HG03039 (cell line): ENCODE measurements at regions not wholly inside any gene's neighbourhood (a gene's known extent, or its start where the extent isn't known, plus 50 kb on each side); places are given as distances from the start of the nearest gene placed in this dataset.

Source experiments
- ATAC-seq: cut with Tn5 transposase; IDR thresholded peaks from one replicate; pipeline ENCODE4 v1.9.1; 2021; ENCODE audit warnings: mild to moderate bottlenecking, moderate library complexity; ENCODE audit not compliant: unreplicated experiment

DNA sequence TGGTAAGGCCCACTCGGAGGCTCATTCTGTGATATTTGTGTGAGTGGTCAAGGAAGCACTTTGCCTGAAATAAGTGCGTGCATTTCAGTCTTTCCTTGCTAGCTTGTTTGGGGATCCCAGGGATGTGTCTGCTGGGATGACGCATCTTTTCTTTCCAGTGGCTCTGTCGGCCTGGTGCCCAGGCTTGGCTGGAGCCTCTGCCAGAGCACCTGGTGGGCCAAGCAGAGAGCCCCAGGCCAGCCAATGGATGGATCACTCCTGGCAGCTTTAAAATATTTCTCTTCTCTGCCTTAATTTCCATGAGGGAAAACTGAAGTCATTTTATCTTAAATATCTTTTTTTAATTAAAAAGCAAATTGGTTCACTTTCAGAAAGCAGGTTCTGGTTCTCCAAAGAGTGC is 501.8 kb upstream of the HS6ST1 start:
- no peak for ATAC-seq

DNA sequence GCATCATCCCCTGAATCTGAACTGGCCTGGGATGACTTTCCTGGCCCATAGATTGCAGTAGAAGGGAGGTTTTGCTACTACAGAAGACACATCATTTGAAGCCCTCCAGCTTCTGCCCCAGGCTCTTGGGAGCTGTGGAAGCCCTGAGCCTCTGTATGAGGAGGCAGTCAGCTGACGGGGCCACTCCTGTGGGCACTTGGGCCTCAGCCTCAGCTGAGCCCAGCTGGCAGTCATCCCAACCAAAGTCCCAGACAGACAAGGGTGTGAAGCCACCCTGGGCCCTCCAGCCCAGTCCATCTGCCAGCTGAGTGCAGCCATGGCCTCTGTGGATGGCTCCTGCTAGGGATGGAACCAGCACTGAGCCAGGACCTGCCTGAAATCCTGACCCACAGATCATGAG is 502.3 kb upstream of the HS6ST1 start:
- ATAC-seq = no peak

DNA sequence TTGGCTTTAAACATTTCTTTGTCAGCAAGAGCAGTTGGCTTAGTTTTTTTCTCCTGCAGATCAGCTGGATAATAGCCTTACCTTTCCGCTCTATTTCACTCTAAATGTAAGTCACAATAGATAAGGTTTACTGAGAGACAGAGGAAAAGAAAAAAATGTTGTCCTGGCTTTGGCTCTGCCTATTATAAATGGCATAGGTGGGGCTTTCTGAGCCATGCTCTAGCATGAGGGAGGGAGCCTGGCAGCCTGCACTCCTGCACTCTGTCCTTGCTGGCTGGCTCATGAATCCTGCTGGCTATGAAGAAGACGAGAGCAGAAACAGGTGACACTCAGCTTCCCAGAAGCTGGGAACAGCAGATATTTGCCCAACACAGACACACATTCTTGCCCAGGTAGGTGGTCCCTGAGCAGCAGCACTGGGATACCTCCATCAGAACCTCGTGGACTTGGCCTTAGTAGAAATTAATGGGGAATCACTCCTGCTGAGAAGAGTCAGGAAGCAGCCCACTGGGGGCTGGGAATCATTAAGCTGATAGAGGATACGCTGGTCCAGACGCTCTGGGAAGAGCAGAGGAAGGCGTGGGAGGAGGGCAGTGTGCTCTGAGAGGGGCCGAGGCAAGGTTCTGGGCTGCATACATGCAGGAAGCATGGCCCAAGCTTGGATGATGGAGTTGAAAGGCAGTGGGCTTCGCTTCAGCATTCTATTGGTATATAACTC is 514.4 kb upstream of the HS6ST1 start:
- no peak for ATAC-seq

DNA sequence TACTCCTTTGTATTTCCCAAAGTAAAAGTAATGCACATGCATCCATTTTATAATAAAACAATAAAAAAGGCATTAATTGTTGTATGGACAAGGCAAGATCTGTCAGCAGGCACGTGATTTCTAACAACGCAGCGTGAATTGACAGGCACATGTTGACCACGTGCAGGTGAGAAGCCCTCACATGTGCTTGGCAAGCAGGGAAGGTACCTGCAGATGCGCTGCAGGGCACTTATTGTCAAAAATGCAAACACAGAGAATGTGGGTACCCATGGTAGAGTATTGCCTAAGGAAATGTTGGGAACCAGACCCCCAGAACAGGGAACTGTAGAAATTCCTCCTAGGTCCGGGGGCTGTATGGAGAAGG is 515.0 kb upstream of the HS6ST1 start:
- ATAC-seq = no peak

DNA sequence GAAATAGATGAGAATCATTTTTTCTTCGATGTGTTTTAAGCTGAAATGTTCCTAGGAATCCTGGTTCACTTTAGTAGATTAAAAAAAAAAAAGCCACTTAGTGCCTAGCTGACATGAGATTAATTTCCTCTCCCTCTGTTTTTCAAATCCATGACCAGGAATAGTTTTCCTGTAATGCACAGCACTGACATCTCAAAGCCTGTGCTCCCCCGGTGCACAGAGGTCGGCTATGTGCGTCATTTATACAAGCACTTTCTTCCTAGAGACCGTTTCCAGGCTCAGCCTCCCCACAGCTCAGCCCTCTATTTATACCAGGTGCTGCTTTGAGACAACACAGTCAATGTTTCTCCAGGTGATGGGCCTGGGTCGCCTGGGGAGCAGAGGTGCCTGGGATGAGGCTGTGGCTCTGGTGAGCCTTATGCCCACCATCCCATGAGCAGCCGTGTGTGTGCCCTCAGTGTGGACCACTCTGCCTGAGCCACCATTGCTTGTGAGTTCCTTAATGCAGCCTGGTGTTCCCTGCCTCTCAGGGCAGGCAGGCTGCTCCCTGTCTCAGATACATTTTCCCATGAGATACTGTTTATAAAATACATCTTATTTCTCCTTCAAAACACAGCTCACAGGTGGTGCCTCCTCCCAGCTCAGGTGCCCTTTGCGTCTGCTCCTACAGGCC is 515.7 kb upstream of the HS6ST1 start:
- ATAC-seq = no peak

DNA sequence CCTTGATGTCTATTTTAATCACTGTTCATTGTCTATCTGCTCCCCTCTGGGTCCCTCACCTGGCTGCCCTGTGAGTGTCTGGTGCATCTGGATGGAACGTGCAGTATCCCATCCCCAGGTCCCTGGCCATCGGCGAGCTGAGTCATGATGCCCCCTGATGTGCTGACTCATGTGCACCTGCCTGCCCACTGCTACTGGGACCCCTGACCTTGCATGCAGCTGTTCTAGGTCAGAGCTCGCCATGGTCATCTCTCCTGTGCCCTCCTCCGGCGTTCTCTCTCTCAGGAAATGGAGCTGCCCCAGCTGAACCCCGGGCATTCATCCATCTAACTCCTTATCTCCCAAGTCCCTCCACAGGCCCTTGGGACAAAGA is 516.2 kb upstream of the HS6ST1 start:
- no peak for ATAC-seq

DNA sequence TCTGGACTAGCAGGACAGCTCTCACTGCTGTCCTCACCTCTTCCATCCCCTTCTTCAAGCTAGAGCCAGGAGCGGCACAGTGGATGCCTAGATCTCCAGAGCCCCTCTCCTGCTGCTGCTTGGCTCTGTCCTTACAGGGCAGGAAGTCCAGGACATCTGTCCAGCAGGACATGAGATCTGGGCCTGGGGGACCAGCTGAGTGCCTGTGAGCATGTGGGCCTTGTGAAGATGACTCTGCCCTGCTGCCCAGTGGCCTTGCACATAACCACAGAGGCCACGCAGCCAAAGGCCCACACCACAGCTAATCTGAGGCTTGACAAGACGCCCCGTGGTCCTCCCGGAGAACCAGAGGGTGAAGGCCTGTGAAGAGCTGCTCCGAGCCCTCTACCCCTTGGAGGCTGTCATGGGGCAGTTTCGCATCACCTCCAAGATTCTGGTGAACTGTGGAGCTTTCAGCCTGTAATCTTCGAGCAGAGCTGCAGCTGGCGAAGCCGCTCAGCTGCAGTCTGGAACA is 516.7 kb upstream of the HS6ST1 start:
- no peak for ATAC-seq

DNA sequence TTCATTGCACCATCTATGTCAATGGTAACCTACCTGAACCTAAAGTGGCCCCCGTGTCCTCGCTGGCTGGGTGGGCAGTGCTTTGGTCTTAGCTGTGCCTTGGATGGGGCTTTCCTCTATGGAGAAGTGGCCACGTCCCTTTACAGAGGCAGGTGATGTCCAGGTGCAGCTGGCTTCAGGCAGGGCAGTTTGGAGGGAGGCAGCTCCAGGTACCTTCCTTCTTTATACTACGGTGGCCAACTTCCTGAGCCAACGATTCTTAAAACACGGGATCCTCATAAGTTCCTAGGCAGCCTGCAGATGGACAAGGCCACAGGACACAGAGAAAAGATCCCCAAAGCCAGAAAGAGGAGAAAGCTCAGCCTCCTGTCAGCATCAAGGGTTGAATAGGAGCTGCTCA is 517.3 kb upstream of the HS6ST1 start:
- ATAC-seq = no peak

DNA sequence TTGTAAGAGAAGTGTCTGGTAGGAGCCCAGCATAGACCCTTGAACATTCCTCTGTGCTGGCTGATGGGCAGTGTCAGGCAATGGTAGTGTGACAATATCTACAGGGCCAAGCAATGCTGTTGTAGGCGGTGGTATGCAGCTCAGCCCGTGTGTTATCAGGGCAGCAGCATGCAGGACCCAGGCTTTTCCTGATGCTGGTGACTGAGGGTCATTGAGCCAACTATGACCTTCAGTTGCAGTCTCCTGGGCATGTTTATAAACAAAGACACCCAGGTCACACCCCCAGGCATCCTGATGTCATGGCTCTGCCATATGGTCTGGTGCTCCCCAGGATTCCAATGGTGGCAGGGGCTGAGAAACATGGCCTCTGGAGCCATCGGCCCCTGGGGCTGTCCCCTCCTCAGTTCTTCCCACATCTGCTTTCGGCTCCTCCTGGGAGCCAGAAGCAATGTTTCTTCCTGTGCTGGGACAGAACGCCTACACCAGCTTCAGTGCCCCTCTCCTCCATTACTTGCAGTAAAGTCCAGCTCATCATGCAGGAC is 518.0 kb upstream of the HS6ST1 start:
- no peak for ATAC-seq

DNA sequence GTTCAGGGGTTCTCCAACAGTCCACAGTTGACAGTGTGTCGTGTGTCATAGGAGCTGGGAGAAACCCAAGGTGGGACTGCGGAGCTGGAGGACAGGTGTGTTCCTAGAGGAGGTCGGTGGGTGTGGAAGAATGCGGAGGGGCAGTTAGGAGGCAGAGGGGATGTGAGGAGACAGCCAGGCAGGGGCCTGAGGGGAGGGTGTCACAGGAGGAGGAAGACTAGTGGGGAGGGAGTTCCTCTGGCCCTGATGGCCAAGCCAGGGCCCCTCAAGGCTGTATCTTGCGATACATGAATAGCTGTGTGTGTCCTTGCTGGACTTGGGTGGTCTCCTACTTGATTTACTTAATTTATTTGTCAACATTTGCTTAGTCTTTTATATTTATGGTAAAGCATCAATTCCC is 519.6 kb upstream of the HS6ST1 start:
- no peak for ATAC-seq

DNA sequence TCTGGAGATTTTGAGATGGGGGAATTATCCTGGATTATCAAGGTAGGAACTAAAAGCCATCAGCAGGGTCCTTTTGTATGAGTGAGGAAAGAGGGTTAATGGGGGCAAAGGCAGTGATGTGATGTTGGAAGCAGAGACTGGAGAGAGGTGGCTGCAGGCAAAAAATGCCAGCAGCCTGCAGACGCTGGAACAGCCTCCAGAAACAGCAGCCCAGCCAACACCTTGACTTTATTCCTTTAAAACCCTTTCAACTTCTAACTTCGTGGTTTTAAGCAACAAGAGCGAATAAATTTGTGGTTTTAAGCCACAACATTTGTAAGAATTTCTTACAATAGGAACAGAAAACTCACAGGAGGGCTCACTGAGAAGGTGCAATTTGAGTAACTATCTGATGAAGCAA is 523.1 kb upstream of the HS6ST1 start:
- no peak for ATAC-seq

DNA sequence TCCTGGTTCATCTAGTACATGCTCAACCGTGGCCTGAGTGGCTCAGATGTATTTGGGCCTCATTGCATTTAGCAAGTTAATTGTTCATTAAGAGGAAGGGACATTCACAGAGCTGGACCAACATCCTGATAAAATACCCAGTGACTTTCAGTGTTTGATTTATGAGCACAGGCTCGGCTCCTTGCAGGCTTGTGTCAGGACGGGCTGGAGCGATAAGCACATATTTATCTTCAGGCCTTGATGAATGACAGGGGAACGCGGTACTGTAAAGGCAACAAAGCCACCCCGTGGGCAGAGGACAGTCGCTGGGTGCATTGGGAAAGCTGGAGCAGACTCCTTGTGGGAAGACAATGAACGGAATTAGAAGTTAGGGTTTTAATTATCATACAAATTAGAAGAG is 548.6 kb upstream of the HS6ST1 start:
- ATAC-seq = no peak

DNA sequence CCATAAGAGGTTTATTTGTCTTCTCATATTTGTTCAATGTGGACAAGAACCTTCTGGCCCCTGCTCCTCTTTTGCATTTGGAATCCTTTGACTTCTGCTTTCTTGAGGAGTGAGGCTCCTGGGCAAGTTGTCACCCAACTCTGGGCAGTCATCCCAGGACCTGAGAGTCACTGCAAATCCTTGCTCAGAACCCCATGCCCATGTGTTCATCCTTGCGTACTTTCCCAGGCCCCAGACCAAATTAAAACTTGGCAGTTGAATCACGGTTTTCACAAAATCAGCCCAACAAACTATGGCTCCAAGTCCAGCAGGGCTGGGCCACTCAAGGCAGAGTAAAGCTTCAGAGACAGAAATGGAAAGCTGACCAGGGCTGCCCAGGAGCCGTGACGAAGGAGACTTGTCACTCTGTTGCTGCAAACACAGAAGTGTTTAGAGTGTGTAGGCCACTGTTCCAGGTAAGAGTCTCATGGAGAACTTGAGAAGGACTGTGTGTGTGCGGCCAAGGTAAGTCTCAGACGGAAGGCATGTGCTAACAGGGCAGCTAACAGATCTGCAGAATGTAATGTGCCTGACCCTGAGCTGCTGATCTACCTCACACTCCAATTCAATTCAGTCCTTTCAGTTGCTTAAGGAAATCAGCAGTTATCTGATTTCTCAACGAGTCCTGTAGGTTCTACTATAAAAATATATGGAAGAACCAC is 549.4 kb upstream of the HS6ST1 start:
- ATAC-seq = no peak

DNA sequence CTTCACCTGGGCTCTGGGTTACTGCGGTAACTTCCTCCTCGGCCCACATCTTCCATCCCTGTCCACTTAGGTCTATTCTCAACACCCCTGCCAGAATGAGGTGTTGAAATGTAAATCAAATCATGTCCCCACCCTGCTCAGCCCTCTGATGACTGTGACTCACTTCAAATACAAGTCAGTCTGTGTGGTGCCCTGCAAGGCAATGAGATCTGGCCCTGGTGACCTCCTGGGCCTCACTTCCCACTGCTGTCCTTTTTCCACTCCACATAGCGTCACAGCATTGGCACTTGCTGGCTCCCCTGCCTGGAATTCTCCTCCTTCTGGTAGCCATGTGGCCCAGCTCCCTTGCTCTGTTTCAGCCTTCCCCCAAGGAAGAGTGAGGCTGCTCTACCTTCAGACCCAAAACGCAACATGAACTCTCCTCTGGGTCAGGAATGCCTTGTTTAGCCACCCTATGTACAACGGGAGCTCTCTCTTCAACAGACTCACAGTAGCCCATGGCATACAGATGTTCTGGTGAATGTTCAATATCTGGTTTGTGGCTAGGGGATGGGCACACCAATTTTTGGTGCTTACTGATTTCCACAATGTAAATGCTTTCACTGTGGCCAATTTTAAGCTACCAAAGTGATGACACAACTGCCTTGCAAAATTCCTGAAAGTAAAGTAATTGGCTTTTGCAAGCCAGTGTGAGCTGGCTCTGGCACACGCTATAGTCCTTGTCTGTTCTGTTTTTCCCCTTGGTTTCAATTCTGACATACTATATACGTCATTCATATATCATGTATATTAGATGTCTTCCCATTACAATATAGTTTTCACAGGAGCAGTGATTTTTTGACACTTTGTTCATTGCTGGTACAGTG is 550.3 kb upstream of the HS6ST1 start:
- ATAC-seq = no peak

DNA sequence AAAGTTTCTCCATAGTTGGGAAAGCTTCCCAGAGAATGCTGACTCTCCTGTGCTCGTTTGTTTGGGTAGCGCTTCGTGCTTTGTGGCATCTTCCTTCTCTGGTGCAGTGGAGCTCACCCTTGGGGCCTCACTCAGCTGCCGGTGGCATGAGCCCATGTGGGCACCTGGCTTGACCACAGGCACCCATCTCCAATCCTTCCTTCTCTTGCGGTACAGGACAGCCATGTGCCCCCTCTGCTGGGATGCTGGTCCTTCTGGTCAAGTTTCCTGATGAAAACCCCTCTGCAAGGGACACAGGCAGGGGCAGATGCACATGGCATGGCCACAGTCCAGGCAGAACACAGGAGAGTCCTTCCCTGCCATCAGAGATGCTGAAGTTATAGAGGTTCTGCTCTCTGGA is 555.9 kb upstream of the HS6ST1 start:
- no peak for ATAC-seq

DNA sequence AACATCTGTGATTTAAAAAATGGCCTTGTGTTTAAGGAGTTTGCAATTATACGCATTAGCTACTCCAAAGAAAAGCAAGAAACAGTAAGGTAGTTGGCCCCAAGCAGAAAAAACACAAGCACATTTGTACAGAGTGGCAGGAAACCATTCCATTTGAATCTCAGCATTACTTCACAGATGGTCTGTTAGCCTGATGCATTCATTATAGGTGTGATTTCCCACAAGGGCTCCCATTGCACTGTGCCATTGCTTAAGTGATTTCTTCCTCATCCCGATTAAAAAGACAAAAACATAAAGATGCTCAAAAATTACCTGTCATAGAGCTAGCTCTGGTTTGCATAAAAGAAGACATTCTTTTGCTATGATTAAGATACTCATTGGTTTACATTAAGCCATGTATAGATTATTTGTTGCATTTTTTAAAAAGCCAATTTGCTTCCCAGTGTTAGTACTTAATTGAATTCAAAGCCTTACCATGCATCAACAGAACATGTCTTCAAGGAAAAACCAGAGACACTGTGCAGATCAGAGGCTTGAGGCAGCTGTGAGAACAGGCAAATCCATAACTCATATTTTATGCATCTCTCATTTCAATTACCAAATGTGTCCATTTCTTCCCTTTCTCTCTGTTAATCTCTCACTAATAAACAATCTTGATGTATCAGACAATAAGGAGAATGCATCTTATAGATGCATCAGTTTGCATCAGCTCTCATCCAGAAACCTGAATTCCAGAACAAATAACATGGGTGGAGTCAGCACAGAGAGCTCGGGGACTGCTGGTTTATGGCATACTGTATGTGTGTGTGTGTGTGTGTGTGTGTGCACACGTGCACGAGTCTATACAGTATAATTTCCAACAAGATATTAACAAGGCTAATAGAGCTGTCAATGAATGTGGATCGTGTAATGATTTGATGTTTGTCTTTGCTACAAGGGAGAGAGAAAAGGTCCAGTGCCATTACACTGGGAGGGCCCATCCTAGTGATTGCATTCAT is 558.6 kb upstream of the HS6ST1 start:
- no peak for ATAC-seq

DNA sequence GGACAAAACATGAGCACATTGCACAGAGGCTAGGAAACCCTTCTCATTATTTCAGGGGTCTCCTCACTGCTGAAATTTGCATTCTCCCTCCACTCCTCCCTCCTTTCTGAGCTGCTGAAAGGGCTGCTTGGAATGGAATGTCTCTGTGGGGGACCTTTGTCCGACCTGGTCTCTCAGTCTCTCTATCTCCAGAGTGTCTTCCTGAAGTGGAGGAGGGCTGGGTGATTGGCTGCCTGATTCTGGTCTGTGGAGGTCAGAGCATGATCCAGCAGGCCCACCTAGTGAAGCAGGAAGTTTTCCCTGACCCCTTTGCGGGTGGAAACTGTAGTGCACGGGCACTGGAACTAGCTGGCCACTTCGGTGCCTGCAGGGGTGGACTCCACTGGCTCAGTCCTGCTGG is 560.5 kb upstream of the HS6ST1 start:
- ATAC-seq = no peak

DNA sequence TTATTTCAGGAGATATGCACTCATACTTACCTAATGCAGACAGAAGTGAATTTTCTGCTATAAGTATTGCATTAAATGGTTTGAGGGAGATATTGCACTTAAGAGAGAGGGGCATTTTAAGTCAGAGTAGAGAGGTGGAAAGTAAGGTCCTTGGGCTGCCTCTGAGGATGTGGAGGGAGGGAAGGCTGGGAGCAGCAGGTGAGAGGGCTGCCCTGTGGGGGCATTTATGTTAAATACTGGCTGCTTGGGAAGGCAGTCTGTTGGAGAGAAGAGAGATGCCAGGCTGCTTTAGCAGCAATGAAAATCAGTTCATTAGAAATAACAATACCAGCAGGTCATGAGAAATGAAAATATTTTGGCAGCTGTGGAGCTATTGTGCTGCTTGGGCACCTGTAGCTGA is 576.2 kb upstream of the HS6ST1 start:
- ATAC-seq = no peak

DNA sequence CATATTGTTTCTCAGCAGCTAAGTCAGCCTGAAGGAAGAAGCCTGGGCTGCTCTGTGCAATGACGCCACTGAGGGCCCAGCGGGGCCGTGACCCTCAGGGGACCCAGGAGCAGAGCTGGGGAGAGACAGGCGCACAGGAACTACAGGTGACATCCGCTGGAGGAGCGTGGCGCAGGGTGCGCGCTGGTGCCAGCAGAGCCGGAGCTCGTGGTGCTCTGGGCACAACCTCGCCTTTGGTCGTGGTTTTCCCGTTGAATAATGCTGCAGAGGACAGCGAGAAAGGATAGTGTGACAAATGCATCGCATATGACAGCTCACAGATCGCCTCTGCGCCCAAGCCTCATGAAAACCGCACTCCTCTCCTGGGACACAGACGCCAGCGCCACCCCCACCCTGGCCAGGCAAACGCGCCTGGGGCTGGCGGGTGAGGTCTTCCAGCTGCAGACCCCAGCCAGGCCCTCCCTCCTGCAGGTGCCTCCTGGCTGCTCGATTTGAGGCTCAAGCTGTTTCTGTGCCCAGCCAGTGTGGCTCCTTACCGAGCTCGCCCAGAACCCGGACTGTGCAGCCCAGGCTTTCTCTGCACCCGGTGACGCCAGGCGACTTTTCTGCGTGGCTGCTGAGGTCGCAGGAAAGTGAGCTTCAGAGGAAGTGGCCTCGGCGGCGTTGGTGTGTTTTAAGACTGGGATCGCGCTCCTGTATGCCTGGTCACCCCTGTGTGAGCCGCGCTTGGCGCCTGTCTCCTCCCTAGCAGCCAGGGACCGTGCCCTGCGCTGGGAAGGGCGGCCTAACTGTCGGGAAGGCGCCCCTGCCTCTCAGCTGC is 583.1 kb upstream of the HS6ST1 start:
- no peak for ATAC-seq
